ENCODE measurements at regions not wholly inside any gene's neighbourhood (a gene's known extent, or its start where the extent isn't known, plus 50 kb on each side); places are given as distances from the start of the nearest gene placed in this dataset.

GRCh38 chr12:24069532-24070395, 120.3 kb upstream of the SOX5 start:
- no peak for TF ChIP-seq POLR2A (IDR thresholded peaks at IDR 0.05; ENCODE audit: low read depth, low read length)
- TF ChIP-seq TAF1 (IDR thresholded peaks at IDR 0.05; ENCODE audit: borderline replicate concordance, low read depth, low read length): no peak
- TF ChIP-seq POLR2AphosphoS5 (IDR thresholded peaks at IDR 0.05; ENCODE audit: low read depth, low read length): no peak

Measured in GM12892 (cell line).